Activated naive CD4-positive, alpha-beta T cell treated with anti-CD3 and anti-CD28 coated beads, Interleukin-2, amount 10 ng/mL, durations not matched to agents 7 days and 5 days (primary cell): ENCODE measurements at regions not wholly inside any gene's neighbourhood (a gene's known extent, or its start where the extent isn't known, plus 50 kb on each side); places are given as distances from the start of the nearest gene placed in this dataset.
"Not testable (repeated sequence)": the region's sequence is repeated elsewhere in the genome, so short reads cannot be mapped to it uniquely, and the experiment has no call there.

Experiments
- CTCF ChIA-PET: fragments of 350-600 bp; sonication (Branson Sonifier 250); formaldehyde crosslinking; loops from one replicate; lab custom pipeline; 2021; ENCODE audit warnings: antibody characterized with exemption; lab: Charles Lee
- DNase-seq: peaks from one replicate; pipeline ENCODE4 v3.0.0-alpha.2; 2020
- H3K27ac Mint-ChIP-seq: one replicate; pipeline ENCODE4 v1.8.0; 2021; ENCODE audit warnings: mild to moderate bottlenecking, moderate library complexity, mixed read lengths
- H3K27me3 Mint-ChIP-seq: one replicate; pipeline ENCODE4 v1.8.0; 2021; ENCODE audit warnings: mild to moderate bottlenecking, mixed read lengths
- H3K36me3 Mint-ChIP-seq: one replicate; pipeline ENCODE4 v1.8.0; 2021; ENCODE audit warnings: mixed read lengths
- H3K4me1 Mint-ChIP-seq: one replicate; pipeline ENCODE4 v1.8.0; 2021; ENCODE audit warnings: mixed read lengths
- H3K4me3 Mint-ChIP-seq: one replicate; pipeline ENCODE4 v1.8.0; 2021; ENCODE audit warnings: mild to moderate bottlenecking, moderate library complexity, mixed read lengths
- H3K9me3 Mint-ChIP-seq: one replicate; pipeline ENCODE4 v1.8.0; 2021; ENCODE audit warnings: mixed read lengths

- H3K27me3 Mint-ChIP-seq, H3K9me3 Mint-ChIP-seq, H3K4me3 Mint-ChIP-seq, DNase-seq, CTCF ChIA-PET, H3K27ac Mint-ChIP-seq, H3K36me3 Mint-ChIP-seq, H3K4me1 Mint-ChIP-seq: not testable (repeated sequence)
Observed at GRCh38 chr4:45460157-45460556, 663.7 kb downstream of the GABRG1 start.

- H3K9me3 Mint-ChIP-seq = no peaks in the 10 kb centered on the region
- H3K27me3 Mint-ChIP-seq = no peaks in the 10 kb centered on the region
- DNase-seq = no peak
- H3K4me3 Mint-ChIP-seq = no peak overlapping the region
- H3K4me1 Mint-ChIP-seq = no peaks in the 10 kb centered on the region
- no peak overlapping the region for H3K27ac Mint-ChIP-seq
- no peaks in the 10 kb centered on the region for H3K36me3 Mint-ChIP-seq
- CTCF ChIA-PET = no interaction called here
Observed at GRCh38 chr4:45455217-45455616, 668.6 kb downstream of the GABRG1 start.

- no peaks in the 10 kb centered on the region for H3K4me1 Mint-ChIP-seq
- H3K36me3 Mint-ChIP-seq = no peaks in the 10 kb centered on the region
- no peaks in the 10 kb centered on the region for H3K27me3 Mint-ChIP-seq
- H3K4me3 Mint-ChIP-seq = no peak overlapping the region
- DNase-seq = no peak
- peaks cover 3% of the 10 kb centered on the region for H3K9me3 Mint-ChIP-seq
- CTCF ChIA-PET = no interaction called here
- no peak overlapping the region for H3K27ac Mint-ChIP-seq
Observed at GRCh38 chr4:45453258-45453853, 670.5 kb downstream of the GABRG1 start.

- Mint-ChIP-seq H3K4me3 (no peak overlapping the region), H3K4me1 (no peaks in the 10 kb centered on the region), H3K36me3 (no peaks in the 10 kb centered on the region), H3K27me3 (no peaks in the 10 kb centered on the region), H3K9me3 (peaks cover 5% of the 10 kb centered on the region), H3K27ac (no peak overlapping the region)
- CTCF ChIA-PET = no interaction called here
- no peak for DNase-seq
Observed at GRCh38 chr4:45442466-45442865, 681.4 kb downstream of the GABRG1 start.

- Mint-ChIP-seq H3K27me3 (no peaks in the 10 kb centered on the region), H3K36me3 (no peaks in the 10 kb centered on the region), H3K4me1 (no peaks in the 10 kb centered on the region), H3K9me3 (no peaks in the 10 kb centered on the region), H3K4me3 (no peak overlapping the region), H3K27ac (no peak overlapping the region)
- CTCF ChIA-PET = no interaction called here
- no peak for DNase-seq
Observed at GRCh38 chr4:45438047-45438446, 685.8 kb downstream of the GABRG1 start.

GRCh38 chr4:45437381-45437780 is 686.5 kb downstream of the GABRG1 start:
- Mint-ChIP-seq H3K4me1 (no peaks in the 10 kb centered on the region), H3K9me3 (no peaks in the 10 kb centered on the region), H3K36me3 (no peaks in the 10 kb centered on the region), H3K4me3 (no peak overlapping the region), H3K27ac (no peak overlapping the region), H3K27me3 (no peaks in the 10 kb centered on the region)
- no peak for DNase-seq
- CTCF ChIA-PET = no interaction called here

- peaks cover 10% of the 10 kb centered on the region for H3K9me3 Mint-ChIP-seq
- no peak overlapping the region for H3K27ac Mint-ChIP-seq
- no peak overlapping the region for H3K4me3 Mint-ChIP-seq
- H3K36me3 Mint-ChIP-seq = no peaks in the 10 kb centered on the region
- no peaks in the 10 kb centered on the region for H3K27me3 Mint-ChIP-seq
- H3K4me1 Mint-ChIP-seq = no peaks in the 10 kb centered on the region
- CTCF ChIA-PET = no interaction called here
- no peak for DNase-seq
Observed at GRCh38 chr4:45425135-45425534, 698.7 kb downstream of the GABRG1 start.

GRCh38 chr4:45423896-45424295 is 697.5 kb upstream of the GNPDA2 start:
- H3K36me3 Mint-ChIP-seq = no peaks in the 10 kb centered on the region
- no peaks in the 10 kb centered on the region for H3K4me1 Mint-ChIP-seq
- DNase-seq = no peak
- CTCF ChIA-PET = no interaction called here
- no peak overlapping the region for H3K27ac Mint-ChIP-seq
- no peaks in the 10 kb centered on the region for H3K27me3 Mint-ChIP-seq
- H3K9me3 Mint-ChIP-seq = peaks cover 10% of the 10 kb centered on the region
- H3K4me3 Mint-ChIP-seq = no peak overlapping the region

GRCh38 chr4:45420091-45420674 is 693.8 kb upstream of the GNPDA2 start:
- H3K9me3 Mint-ChIP-seq, DNase-seq: not testable (repeated sequence)

GRCh38 chr4:45410701-45411210 is 684.4 kb upstream of the GNPDA2 start:
- Mint-ChIP-seq H3K4me1 (no peaks in the 10 kb centered on the region), H3K27me3 (no peaks in the 10 kb centered on the region), H3K9me3 (no peaks in the 10 kb centered on the region), H3K36me3 (no peaks in the 10 kb centered on the region), H3K4me3 (no peak overlapping the region), H3K27ac (no peak overlapping the region)
- no peak for DNase-seq
- CTCF ChIA-PET = no interaction called here

More at GRCh38 chr4:45420091-45420674, 693.8 kb upstream of the GNPDA2 start:
- H3K4me1 Mint-ChIP-seq, H3K27me3 Mint-ChIP-seq, H3K4me3 Mint-ChIP-seq, H3K36me3 Mint-ChIP-seq, H3K27ac Mint-ChIP-seq, CTCF ChIA-PET: not testable (repeated sequence)

- Mint-ChIP-seq H3K27ac (no peak overlapping the region), H3K4me1 (no peaks in the 10 kb centered on the region), H3K27me3 (no peaks in the 10 kb centered on the region), H3K4me3 (no peak overlapping the region), H3K36me3 (no peaks in the 10 kb centered on the region), H3K9me3 (peaks cover 3% of the 10 kb centered on the region)
- CTCF ChIA-PET = no interaction called here
- no peak for DNase-seq
Observed at GRCh38 chr4:45409536-45409935, 683.2 kb upstream of the GNPDA2 start.

GRCh38 chr4:45408996-45409395 is 682.6 kb upstream of the GNPDA2 start:
- DNase-seq = no peak
- Mint-ChIP-seq H3K9me3 (peaks cover 7% of the 10 kb centered on the region), H3K4me1 (no peaks in the 10 kb centered on the region), H3K36me3 (no peaks in the 10 kb centered on the region), H3K27ac (no peak overlapping the region), H3K27me3 (no peaks in the 10 kb centered on the region), H3K4me3 (no peak overlapping the region)
- CTCF ChIA-PET = no interaction called here

GRCh38 chr4:45399116-45399515 is 672.8 kb upstream of the GNPDA2 start:
- Mint-ChIP-seq H3K9me3 (peaks cover 16% of the 10 kb centered on the region), H3K27ac (no peak overlapping the region), H3K36me3 (no peaks in the 10 kb centered on the region), H3K27me3 (no peaks in the 10 kb centered on the region), H3K4me3 (no peak overlapping the region), H3K4me1 (no peaks in the 10 kb centered on the region)
- CTCF ChIA-PET = no interaction called here
- no peak for DNase-seq

GRCh38 chr4:45385306-45385705 is 659.0 kb upstream of the GNPDA2 start:
- Mint-ChIP-seq H3K36me3 (no peaks in the 10 kb centered on the region), H3K27ac (no peak overlapping the region), H3K4me3 (no peak overlapping the region), H3K9me3 (peaks cover 7% of the 10 kb centered on the region), H3K27me3 (no peaks in the 10 kb centered on the region), H3K4me1 (no peaks in the 10 kb centered on the region)
- DNase-seq = no peak
- CTCF ChIA-PET = no interaction called here

- H3K9me3 Mint-ChIP-seq = peaks cover 2% of the 10 kb centered on the region
- CTCF ChIA-PET = no interaction called here
- no peaks in the 10 kb centered on the region for H3K4me1 Mint-ChIP-seq
- no peak for DNase-seq
- H3K27ac Mint-ChIP-seq = no peak overlapping the region
- no peaks in the 10 kb centered on the region for H3K27me3 Mint-ChIP-seq
- no peak overlapping the region for H3K4me3 Mint-ChIP-seq
- H3K36me3 Mint-ChIP-seq = no peaks in the 10 kb centered on the region
Observed at GRCh38 chr4:45370408-45370807, 644.1 kb upstream of the GNPDA2 start.
